Fibroblast of the aortic adventitia (primary cell): ENCODE measurements at regions not wholly inside any gene's neighbourhood (a gene's known extent, or its start where the extent isn't known, plus 50 kb on each side); places are given as distances from the start of the nearest gene placed in this dataset.

Source experiments
- DNase-seq: peaks from one replicate; pipeline ENCODE4 v3.0.0-alpha.2; 2010; ENCODE audit warnings: low read depth
- H3K4me3 ChIP-seq: 2 replicates; pipeline ENCODE4 v1.5.1; 2011; ENCODE audit warnings: low read depth, mild to moderate bottlenecking, control low read depth, low read length, moderate library complexity
- CTCF ChIP-seq: IDR thresholded peaks from 2 replicates; pipeline ENCODE4 v1.5.1; 2011; ENCODE audit warnings: mild to moderate bottlenecking, low read length, control low read depth, inconsistent platforms; ENCODE audit not compliant: insufficient read depth

DNA sequence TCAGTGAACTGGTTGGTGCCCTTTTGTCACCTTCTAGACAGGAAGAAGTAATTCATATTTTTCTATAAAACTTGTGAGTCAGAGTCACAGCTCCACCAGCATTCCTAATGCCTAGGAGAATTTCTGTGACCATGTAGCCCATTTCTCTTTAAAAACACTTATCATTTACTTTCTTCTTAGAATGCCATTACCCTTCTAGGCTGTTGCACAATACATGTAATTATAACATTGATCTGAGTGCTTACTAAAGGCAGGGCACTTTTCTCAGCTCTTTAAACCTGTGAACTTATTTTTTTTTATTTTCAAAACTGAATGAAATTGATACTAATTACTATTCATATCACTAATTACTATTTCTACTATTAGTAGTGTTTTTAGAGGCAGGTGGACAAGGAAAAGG lies 373.7 kb downstream of the TLE4 start:
- H3K4me3 ChIP-seq: no peak overlapping the region
- no peak for TF ChIP-seq CTCF
- no peak for DNase-seq

- no peak for DNase-seq
- H3K4me3 ChIP-seq: no peak overlapping the region
- TF ChIP-seq CTCF: no peak
Measured at GRCh38 chr9:79945016-79945415, 373.3 kb downstream of the TLE4 start.

- no peak overlapping the region for H3K4me3 ChIP-seq
- no peak for TF ChIP-seq CTCF
- no peak for DNase-seq
Measured at GRCh38 chr9:79940919-79941318, 369.2 kb downstream of the TLE4 start.

GRCh38 chr9:79939819-79940218 lies 368.1 kb downstream of the TLE4 start:
- DNase-seq: no peak

DNA sequence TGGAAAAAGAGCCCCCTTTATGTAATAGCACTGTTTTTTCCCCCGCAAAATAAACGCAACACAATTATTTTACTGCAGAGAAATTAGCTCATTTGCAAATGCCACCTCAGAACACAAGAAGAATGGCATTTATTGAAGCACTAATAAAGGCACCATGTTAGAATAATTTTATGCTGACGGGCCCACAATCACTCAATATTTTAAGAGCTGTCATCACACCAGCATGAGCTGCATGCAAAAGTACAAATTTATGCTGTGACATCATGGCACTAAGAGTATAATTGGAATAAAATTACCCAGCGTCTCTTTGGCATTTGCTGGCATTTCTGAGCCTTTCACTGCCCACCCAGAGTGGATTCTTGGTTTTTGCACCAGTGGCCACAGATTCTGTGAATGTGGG lies 364.6 kb downstream of the TLE4 start:
- no peak for TF ChIP-seq CTCF
- no peak for DNase-seq
- no peak overlapping the region for H3K4me3 ChIP-seq

More at GRCh38 chr9:79939819-79940218, 368.1 kb downstream of the TLE4 start:
- H3K4me3 ChIP-seq: no peak overlapping the region
- TF ChIP-seq CTCF: no peak

DNA sequence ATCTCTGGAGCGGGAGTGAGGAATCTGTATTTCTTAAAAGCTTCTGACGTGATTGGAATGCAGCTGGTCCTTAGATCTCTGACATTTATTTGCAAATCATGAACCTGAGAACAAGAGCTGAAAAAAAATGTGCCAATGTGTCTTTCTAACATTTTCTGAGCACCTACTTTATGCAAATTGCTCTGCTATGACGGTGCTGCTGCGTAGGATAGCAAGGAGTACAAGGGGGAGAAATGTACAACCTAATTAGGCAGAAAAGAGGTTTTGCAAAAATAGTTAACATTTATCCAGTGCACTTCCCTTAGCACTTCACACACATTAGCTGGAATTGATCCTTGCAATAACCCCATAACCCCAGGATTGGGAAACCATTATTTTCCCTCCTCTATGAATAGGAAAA lies 357.5 kb downstream of the TLE4 start:
- no peak for TF ChIP-seq CTCF
- DNase-seq: no peak
- H3K4me3 ChIP-seq: no peak overlapping the region

DNA sequence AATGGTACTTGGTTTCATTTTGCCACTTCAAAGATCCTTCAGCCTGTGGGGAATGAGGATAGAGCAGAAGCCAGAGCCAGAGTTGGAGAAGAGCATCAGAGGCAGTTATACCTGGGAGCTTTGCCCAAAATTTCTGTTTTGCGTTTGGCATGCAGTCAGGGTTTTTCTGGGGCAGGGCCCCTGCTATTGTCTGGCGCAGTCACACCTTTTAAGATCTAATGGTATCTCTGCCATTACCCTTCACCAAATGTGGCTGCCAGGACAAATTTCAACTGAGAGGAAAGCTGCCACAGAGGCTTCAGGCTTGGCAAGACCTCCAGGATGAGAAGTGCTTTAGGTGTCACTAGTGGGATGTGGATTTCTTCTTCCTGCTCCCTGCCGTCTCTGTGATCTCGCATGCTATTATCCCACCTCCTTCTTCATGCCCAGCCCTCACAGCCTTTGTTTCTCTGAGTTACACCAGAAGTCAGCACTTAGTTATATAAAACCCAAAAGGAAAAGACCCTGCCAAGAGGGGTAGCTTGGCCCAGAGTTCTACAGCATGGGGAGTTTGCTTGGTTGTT lies 357.0 kb downstream of the TLE4 start:
- H3K4me3 ChIP-seq: no peak overlapping the region
- DNase-seq: no peak
- TF ChIP-seq CTCF: no peak
